Endothelial cell of umbilical vein (primary cell): ENCODE measurements at regions not wholly inside any gene's neighbourhood (a gene's known extent, or its start where the extent isn't known, plus 50 kb on each side); places are given as distances from the start of the nearest gene placed in this dataset.

ENCODE experiments used
- EZH2 ChIP-seq: IDR thresholded peaks from 2 replicates; pipeline ENCODE4 v1.6.1; 2012; ENCODE audit warnings: borderline replicate concordance, low read depth, mild to moderate bottlenecking, moderate library complexity, low read length, inconsistent platforms; ENCODE audit not compliant: severe bottlenecking
- FOS ChIP-seq: IDR thresholded peaks from 2 replicates; pipeline ENCODE4 v1.6.1; 2011; ENCODE audit warnings: mild to moderate bottlenecking, low read length, moderate library complexity, borderline replicate concordance; ENCODE audit not compliant: insufficient read depth
- TF ChIP-seq, protein P1 (sequence below), 2 donors: IDR thresholded peaks; 1 replicate in 1 of 2; 2 replicates in 1 of 2; pipeline ENCODE4 v1.5.1; 2011; ENCODE audit warnings: low read length in 2 of 2, mild to moderate bottlenecking in 2 of 2, moderate library complexity in 2 of 2, control low read depth in 1 of 2, inconsistent platforms in 1 of 2, low read depth in 1 of 2; ENCODE audit not compliant: insufficient read depth in 1 of 2; ENCODE audit errors: extremely low read depth in 1 of 2
- TF ChIP-seq, protein P2 (sequence below): IDR thresholded peaks from 2 replicates; pipeline ENCODE4 v1.6.1; 2011; ENCODE audit not compliant: insufficient read depth, insufficient read length

DNA sequence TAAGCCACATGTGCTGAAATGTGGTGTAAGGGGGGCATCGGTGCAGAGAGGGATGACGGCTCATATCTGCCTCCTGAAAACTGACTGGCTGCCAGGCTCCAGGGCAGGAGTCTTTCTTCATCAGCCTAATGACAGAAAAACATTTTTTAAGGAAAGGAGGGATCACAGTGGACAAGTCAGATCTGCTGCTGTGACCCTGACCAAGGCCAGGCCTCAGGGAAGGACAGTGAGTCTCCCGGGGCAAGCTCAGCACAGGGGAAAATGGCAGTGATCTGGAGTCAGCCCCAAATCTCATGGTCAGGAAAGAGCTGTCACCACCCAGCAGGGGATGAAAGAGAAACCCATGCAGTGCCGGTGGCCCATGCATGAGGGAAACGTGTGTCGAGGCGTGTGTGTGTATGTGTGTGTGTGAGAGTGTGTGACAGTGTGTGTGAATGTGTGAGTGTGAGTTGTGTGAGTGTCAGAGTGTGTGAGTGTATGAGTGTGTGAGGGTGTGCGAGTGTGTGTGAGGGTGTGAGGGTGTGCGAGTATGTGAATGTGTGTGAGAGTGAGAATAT, 134.5 kb downstream of the INHBB start:
- TF ChIP-seq, protein P1, sequence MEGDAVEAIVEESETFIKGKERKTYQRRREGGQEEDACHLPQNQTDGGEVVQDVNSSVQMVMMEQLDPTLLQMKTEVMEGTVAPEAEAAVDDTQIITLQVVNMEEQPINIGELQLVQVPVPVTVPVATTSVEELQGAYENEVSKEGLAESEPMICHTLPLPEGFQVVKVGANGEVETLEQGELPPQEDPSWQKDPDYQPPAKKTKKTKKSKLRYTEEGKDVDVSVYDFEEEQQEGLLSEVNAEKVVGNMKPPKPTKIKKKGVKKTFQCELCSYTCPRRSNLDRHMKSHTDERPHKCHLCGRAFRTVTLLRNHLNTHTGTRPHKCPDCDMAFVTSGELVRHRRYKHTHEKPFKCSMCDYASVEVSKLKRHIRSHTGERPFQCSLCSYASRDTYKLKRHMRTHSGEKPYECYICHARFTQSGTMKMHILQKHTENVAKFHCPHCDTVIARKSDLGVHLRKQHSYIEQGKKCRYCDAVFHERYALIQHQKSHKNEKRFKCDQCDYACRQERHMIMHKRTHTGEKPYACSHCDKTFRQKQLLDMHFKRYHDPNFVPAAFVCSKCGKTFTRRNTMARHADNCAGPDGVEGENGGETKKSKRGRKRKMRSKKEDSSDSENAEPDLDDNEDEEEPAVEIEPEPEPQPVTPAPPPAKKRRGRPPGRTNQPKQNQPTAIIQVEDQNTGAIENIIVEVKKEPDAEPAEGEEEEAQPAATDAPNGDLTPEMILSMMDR (IDR thresholded peaks at IDR 0.05; ENCODE audit: extremely low read depth in 1 of 2, insufficient read depth in 1 of 2, low read depth in 1 of 2, low read length in 2 of 2): no peak
- no peak for TF ChIP-seq EZH2
- no peak for TF ChIP-seq FOS
- TF ChIP-seq, protein P2, sequence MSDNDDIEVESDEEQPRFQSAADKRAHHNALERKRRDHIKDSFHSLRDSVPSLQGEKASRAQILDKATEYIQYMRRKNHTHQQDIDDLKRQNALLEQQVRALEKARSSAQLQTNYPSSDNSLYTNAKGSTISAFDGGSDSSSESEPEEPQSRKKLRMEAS: no peak
